ENCODE measurements at regions not wholly inside any gene's neighbourhood (a gene's known extent, or its start where the extent isn't known, plus 50 kb on each side); places are given as distances from the start of the nearest gene placed in this dataset.

DNA sequence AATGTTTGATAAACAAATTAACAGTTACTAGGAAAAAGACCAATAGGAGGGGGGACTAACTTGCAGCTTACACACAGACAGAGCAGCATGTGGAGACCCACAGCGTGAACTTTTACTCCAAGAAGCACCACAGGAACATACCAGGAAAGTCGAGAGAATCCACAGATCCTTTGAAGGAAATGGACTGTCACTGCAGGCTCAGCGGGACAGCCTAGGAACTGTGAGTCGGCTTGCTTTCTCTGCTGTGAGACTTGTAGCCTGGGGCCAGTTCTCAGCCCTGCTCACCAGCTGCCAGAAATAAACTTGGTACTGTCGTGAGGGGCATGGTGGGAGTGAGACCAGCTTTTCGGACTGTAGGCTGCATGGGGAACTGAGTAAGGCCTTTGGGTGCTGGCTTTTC lies 1211.5 kb downstream of the PCDH17 start:
- BruUV-seq (replicated peaks) = no TSS peak
- ChIA-PET CTCF (interaction anchor here (0.5 kb wide), 1 partner anchor 45 kb away, joined by 4 read pairs; no protein-coding TSS in a partner anchor), POLR2A (ENCODE audit: unreplicated experiment) (no interaction called here)
- TF ChIP-seq, protein P1, sequence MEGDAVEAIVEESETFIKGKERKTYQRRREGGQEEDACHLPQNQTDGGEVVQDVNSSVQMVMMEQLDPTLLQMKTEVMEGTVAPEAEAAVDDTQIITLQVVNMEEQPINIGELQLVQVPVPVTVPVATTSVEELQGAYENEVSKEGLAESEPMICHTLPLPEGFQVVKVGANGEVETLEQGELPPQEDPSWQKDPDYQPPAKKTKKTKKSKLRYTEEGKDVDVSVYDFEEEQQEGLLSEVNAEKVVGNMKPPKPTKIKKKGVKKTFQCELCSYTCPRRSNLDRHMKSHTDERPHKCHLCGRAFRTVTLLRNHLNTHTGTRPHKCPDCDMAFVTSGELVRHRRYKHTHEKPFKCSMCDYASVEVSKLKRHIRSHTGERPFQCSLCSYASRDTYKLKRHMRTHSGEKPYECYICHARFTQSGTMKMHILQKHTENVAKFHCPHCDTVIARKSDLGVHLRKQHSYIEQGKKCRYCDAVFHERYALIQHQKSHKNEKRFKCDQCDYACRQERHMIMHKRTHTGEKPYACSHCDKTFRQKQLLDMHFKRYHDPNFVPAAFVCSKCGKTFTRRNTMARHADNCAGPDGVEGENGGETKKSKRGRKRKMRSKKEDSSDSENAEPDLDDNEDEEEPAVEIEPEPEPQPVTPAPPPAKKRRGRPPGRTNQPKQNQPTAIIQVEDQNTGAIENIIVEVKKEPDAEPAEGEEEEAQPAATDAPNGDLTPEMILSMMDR (conservative IDR thresholded peaks at IDR 0.05; ENCODE audit: low read depth, low read length) = no peak
- TF ChIP-seq EZH2phosphoT487 (IDR thresholded peaks at IDR 0.05; ENCODE audit: borderline replicate concordance, low read length) (no peak), EZH2 (IDR thresholded peaks at IDR 0.05; ENCODE audit: low read length, unreplicated experiment) (no peak)
- no peak for ATAC-seq
- no peak for DNase-seq
- Histone ChIP-seq H3K9ac (ENCODE audit: low read length) (no peak overlapping the region), H3K4me2 (ENCODE audit: low read length) (no peak overlapping the region), H2AFZ (ENCODE audit: low read length) (no peak overlapping the region), H3K27me3 (ENCODE audit: low read length) (no peaks in the 10 kb centered on the region), H3K9me3 (ENCODE audit: low read length) (no peaks in the 10 kb centered on the region), H3F3A (ENCODE audit: low read length, unreplicated experiment) (no peaks in the 10 kb centered on the region), H3K9me2 (replicated peaks; ENCODE audit: low read length) (no peaks in the 10 kb centered on the region), H3K79me2 (ENCODE audit: low read length) (no peaks in the 10 kb centered on the region), H3K4me3 (ENCODE audit: low read length) (no peak overlapping the region), H3K27ac (ENCODE audit: low read length) (no peak overlapping the region), H3K36me3 (ENCODE audit: low read depth, low read length) (no peaks in the 10 kb centered on the region), H3K4me1 (ENCODE audit: insufficient read depth, low read length) (no peaks in the 10 kb centered on the region), H4K20me1 (ENCODE audit: low read length) (no peaks in the 10 kb centered on the region)
- intact Hi-C loops (cut with micrococcal nuclease) = no loop called here

DNA sequence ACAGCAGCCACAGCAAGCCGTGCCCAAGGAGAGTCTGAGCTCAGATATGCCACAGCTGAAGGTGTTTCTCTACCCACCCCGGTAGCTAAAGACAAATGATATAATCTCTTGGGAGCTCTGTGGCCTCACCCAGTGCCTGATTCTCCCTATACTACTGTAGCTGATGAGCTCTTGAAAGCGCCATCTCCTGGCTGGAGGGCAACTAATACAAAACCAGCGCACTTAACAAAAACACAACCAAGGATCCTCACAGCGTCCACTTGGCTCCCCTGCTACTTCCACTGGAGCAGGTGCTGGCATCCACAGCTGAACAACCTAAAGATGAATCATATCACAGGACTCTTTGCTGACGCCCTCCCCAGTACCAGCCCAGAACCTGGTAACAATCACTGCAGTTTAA lies 1212.0 kb downstream of the PCDH17 start:
- no peak overlapping the region for H3K27ac ChIP-seq (ENCODE audit: low read length)
- no peaks in the 10 kb centered on the region for H3K27me3 ChIP-seq (ENCODE audit: low read length)
- ChIA-PET POLR2A (ENCODE audit: unreplicated experiment) (interaction anchor here (0.6 kb wide), 1 partner anchor 824 kb away, joined by 3 read pairs; no protein-coding TSS in a partner anchor), CTCF (no interaction called here)
- DNase-seq = no peak
- H3K9me3 ChIP-seq (ENCODE audit: low read length) = no peaks in the 10 kb centered on the region
- H3K4me1 ChIP-seq (ENCODE audit: insufficient read depth, low read length) = no peaks in the 10 kb centered on the region
- no peak overlapping the region for H3K4me3 ChIP-seq (ENCODE audit: low read length)
- no peaks in the 10 kb centered on the region for H3K79me2 ChIP-seq (ENCODE audit: low read length)
- no peak overlapping the region for H3K9ac ChIP-seq (ENCODE audit: low read length)
- H4K20me1 ChIP-seq (ENCODE audit: low read length) = no peaks in the 10 kb centered on the region
- no peak for ATAC-seq
- TF ChIP-seq, protein P1 (conservative IDR thresholded peaks at IDR 0.05; ENCODE audit: low read depth, low read length) = no peak
- no peak for TF ChIP-seq EZH2phosphoT487 (IDR thresholded peaks at IDR 0.05; ENCODE audit: borderline replicate concordance, low read length)
- intact Hi-C loops (cut with micrococcal nuclease) = no loop called here
- H3K4me2 ChIP-seq (ENCODE audit: low read length) = no peak overlapping the region
- no TSS peak for BruUV-seq (replicated peaks)
- H3K36me3 ChIP-seq (ENCODE audit: low read depth, low read length) = no peaks in the 10 kb centered on the region
- H3K9me2 ChIP-seq (replicated peaks; ENCODE audit: low read length) = no peaks in the 10 kb centered on the region
- H2AFZ ChIP-seq (ENCODE audit: low read length) = no peak overlapping the region
- no peaks in the 10 kb centered on the region for H3F3A ChIP-seq (ENCODE audit: low read length, unreplicated experiment)

DNA sequence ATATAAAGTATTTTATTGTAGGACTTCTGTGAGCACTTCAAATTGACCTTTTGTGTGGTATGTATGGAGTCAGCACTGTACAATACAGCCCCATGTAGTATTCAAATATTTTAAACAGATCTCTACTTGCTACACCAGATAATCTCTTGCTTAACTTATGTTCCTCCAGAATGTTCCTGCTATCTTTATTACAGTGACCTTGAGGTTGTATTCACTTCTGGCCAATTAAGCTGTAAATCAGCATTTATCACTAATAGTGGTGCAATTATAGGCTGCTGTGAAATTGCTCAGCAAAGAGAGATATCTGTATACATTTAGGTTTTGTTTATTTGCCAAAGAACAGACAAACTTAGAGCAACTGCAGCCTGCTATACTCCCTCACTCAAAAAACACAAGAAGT lies 1218.6 kb downstream of the PCDH17 start:
- Histone ChIP-seq H3K9ac (ENCODE audit: low read length) (no peak overlapping the region), H3F3A (ENCODE audit: low read length, unreplicated experiment) (no peaks in the 10 kb centered on the region), H3K4me1 (ENCODE audit: insufficient read depth, low read length) (no peaks in the 10 kb centered on the region), H2AFZ (ENCODE audit: low read length) (no peak overlapping the region), H4K20me1 (ENCODE audit: low read length) (no peaks in the 10 kb centered on the region), H3K36me3 (ENCODE audit: low read depth, low read length) (no peaks in the 10 kb centered on the region), H3K27me3 (ENCODE audit: low read length) (no peaks in the 10 kb centered on the region), H3K9me3 (ENCODE audit: low read length) (no peaks in the 10 kb centered on the region), H3K79me2 (ENCODE audit: low read length) (no peaks in the 10 kb centered on the region), H3K27ac (ENCODE audit: low read length) (no peak overlapping the region), H3K4me2 (ENCODE audit: low read length) (no peak overlapping the region), H3K9me2 (replicated peaks; ENCODE audit: low read length) (no peaks in the 10 kb centered on the region), H3K4me3 (ENCODE audit: low read length) (no peak overlapping the region)
- BruUV-seq (replicated peaks) = no TSS peak
- DNase-seq (no peak), ATAC-seq (no peak)
- ChIA-PET POLR2A (ENCODE audit: unreplicated experiment) (no interaction called here), CTCF (no interaction called here)
- intact Hi-C loops (cut with micrococcal nuclease) = no loop called here
- no peak for TF ChIP-seq EZH2phosphoT487 (IDR thresholded peaks at IDR 0.05; ENCODE audit: borderline replicate concordance, low read length)
- no peak for TF ChIP-seq EZH2 (IDR thresholded peaks at IDR 0.05; ENCODE audit: low read length, unreplicated experiment)
- TF ChIP-seq, protein P1 (conservative IDR thresholded peaks at IDR 0.05; ENCODE audit: low read depth, low read length) = no peak
